ENCODE measurements at regions not wholly inside any gene's neighbourhood (a gene's known extent, or its start where the extent isn't known, plus 50 kb on each side); places are given as distances from the start of the nearest gene placed in this dataset.

GRCh38 chr16:74099530-74099929 is 197.1 kb upstream of the PSMD7 start:
- Mint-ChIP-seq H3K4me3 (no peak overlapping the region), H3K27ac (peak overlapping the region; percentile 60), H3K27me3 (ENCODE audit: insufficient read depth, low read depth, poor library complexity) (peaks cover 4% of the 10 kb centered on the region), H3K4me1 (peaks cover 49% of the 10 kb centered on the region), H3K36me3 (ENCODE audit: low read depth) (peaks cover 14% of the 10 kb centered on the region; the same call in 2 of the 3 replicates), H3K9me3 (peaks cover 10% of the 10 kb centered on the region)
- H3K4me2 ChIP-seq: peak overlapping the region; percentile 24; the same call in 1 of the 2 replicates
- H3K27ac ChIP-seq (ENCODE audit: low read depth): peak overlapping the region; percentile 90
- peaks cover 42% of the 10 kb centered on the region for H3K4me1 ChIP-seq (ENCODE audit: insufficient read depth)
- no peaks in the 10 kb centered on the region for H3K79me2 ChIP-seq (replicated peaks; ENCODE audit: insufficient read depth)
- no peaks in the 10 kb centered on the region for H3K36me3 ChIP-seq (ENCODE audit: insufficient read depth)
- peaks cover 19% of the 10 kb centered on the region for H3F3A ChIP-seq (replicated peaks; ENCODE audit: low read depth)
- ATAC-seq: peak; percentile 26
- H3K4me3 ChIP-seq: no peak overlapping the region
- no peak overlapping the region for H2AFZ ChIP-seq
- H3K9me2 ChIP-seq (ENCODE audit: insufficient read depth): peaks cover 14% of the 10 kb centered on the region
- TF ChIP-seq CREB1 (CRISPR knock-in tag; IDR thresholded peaks at IDR 0.05; ENCODE audit: low read depth): no peak
- TF ChIP-seq ZNF462 (CRISPR knock-in tag; IDR thresholded peaks at IDR 0.05): no peak
- TF ChIP-seq, protein P1, sequence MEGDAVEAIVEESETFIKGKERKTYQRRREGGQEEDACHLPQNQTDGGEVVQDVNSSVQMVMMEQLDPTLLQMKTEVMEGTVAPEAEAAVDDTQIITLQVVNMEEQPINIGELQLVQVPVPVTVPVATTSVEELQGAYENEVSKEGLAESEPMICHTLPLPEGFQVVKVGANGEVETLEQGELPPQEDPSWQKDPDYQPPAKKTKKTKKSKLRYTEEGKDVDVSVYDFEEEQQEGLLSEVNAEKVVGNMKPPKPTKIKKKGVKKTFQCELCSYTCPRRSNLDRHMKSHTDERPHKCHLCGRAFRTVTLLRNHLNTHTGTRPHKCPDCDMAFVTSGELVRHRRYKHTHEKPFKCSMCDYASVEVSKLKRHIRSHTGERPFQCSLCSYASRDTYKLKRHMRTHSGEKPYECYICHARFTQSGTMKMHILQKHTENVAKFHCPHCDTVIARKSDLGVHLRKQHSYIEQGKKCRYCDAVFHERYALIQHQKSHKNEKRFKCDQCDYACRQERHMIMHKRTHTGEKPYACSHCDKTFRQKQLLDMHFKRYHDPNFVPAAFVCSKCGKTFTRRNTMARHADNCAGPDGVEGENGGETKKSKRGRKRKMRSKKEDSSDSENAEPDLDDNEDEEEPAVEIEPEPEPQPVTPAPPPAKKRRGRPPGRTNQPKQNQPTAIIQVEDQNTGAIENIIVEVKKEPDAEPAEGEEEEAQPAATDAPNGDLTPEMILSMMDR (conservative IDR thresholded peaks at IDR 0.05; ENCODE audit: low read depth in 2 of 2): no peak
- no peak for TF ChIP-seq ZNF331 (CRISPR knock-in tag; IDR thresholded peaks at IDR 0.05; ENCODE audit: low read depth)
- TF ChIP-seq NANOG (IDR thresholded peaks at IDR 0.05; ENCODE audit: borderline replicate concordance): no peak
- TF ChIP-seq ZNF114 (CRISPR knock-in tag; IDR thresholded peaks at IDR 0.05): no peak
- no peak for TF ChIP-seq EZH2 (IDR thresholded peaks at IDR 0.05; ENCODE audit: low read depth, unreplicated experiment)
- no peak for TF ChIP-seq STAT1 (IDR thresholded peaks at IDR 0.05; ENCODE audit: unreplicated experiment)
- TF ChIP-seq REST (IDR thresholded peaks at IDR 0.05; ENCODE audit: unreplicated experiment): no peak
- TF ChIP-seq POLR2AphosphoS5 (IDR thresholded peaks at IDR 0.05; ENCODE audit: low read depth): no peak
- TF ChIP-seq, protein P2, sequence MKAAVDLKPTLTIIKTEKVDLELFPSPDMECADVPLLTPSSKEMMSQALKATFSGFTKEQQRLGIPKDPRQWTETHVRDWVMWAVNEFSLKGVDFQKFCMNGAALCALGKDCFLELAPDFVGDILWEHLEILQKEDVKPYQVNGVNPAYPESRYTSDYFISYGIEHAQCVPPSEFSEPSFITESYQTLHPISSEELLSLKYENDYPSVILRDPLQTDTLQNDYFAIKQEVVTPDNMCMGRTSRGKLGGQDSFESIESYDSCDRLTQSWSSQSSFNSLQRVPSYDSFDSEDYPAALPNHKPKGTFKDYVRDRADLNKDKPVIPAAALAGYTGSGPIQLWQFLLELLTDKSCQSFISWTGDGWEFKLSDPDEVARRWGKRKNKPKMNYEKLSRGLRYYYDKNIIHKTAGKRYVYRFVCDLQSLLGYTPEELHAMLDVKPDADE (IDR thresholded peaks at IDR 0.05): no peak
- no peak for TF ChIP-seq JUNB (IDR thresholded peaks at IDR 0.05; ENCODE audit: unreplicated experiment)
- TF ChIP-seq EZH2phosphoT487 (IDR thresholded peaks at IDR 0.05; ENCODE audit: unreplicated experiment): no peak
- DNase-seq (ENCODE audit: low spot score): peak; percentile 38
- H4K20me1 ChIP-seq (replicated peaks; ENCODE audit: insufficient read depth): no peaks in the 10 kb centered on the region
- no peaks in the 10 kb centered on the region for H3K27me3 ChIP-seq (ENCODE audit: insufficient read depth)
